Activated naive CD4-positive, alpha-beta T cell treated with anti-CD3 and anti-CD28 coated beads, Interleukin-2, amount 50 U/mL, for 16 hours (primary cell): ENCODE measurements at regions not wholly inside any gene's neighbourhood (a gene's known extent, or its start where the extent isn't known, plus 50 kb on each side); places are given as distances from the start of the nearest gene placed in this dataset.
"Not testable (repeated sequence)": the region's sequence is repeated elsewhere in the genome, so short reads cannot be mapped to it uniquely, and the experiment has no call there.

ENCODE experiments used
- DNase-seq: peaks from one replicate; pipeline ENCODE4 v3.0.0-alpha.2; 2020

- DNase-seq: no peak
Observed at GRCh38 chr10:129059977-129060376, 407.1 kb upstream of the MGMT start.

GRCh38 chr10:129063212-129063611 lies 403.8 kb upstream of the MGMT start:
- DNase-seq: no peak

DNA sequence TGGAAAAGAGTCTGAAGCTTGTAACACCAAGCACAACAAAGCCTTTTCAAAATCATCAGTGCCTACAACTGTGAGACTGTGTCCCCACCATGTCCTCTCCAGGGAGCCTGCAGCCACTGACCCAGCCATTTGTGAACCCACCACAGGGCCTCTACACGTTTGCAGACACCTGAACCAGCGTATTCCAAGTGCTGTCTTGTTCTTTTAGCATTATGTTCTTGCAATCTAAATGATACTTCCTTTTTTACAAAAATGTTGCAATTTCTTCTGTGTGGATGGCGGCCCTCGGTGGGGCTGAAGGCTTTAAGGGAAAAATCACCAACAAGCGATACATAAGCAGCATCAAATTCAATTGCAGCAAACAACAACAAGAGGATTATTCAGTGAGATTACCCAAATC lies 403.2 kb upstream of the MGMT start:
- no peak for DNase-seq

GRCh38 chr10:129066529-129066928 lies 400.5 kb upstream of the MGMT start:
- not testable (repeated sequence) for DNase-seq

DNA sequence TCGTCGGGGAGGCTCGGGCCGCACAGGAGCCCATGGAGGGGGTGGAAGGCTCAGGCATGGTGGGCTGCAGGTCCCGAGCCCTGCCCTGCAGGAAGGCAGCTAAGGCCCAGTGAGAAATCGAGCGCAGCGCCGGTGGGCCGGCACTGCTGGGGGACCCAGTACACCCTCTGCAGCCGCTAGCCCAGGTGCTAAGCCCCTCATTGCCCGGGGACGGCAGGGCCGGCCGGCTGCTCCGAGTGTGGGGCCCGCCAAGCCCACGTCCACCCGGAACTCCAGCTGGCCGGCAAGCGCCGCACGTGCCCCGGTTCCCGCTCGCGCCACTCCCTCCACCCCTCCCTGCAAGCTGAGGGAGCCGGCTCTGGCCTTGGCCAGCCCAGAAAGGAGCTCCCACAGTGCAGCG lies 395.6 kb upstream of the MGMT start:
- DNase-seq: not testable (repeated sequence)

GRCh38 chr10:129074939-129075338 lies 392.1 kb upstream of the MGMT start:
- DNase-seq: no peak

- no peak for DNase-seq
Observed at GRCh38 chr10:129075508-129075907, 391.5 kb upstream of the MGMT start.

GRCh38 chr10:129075927-129076326 lies 391.1 kb upstream of the MGMT start:
- no peak for DNase-seq

DNA sequence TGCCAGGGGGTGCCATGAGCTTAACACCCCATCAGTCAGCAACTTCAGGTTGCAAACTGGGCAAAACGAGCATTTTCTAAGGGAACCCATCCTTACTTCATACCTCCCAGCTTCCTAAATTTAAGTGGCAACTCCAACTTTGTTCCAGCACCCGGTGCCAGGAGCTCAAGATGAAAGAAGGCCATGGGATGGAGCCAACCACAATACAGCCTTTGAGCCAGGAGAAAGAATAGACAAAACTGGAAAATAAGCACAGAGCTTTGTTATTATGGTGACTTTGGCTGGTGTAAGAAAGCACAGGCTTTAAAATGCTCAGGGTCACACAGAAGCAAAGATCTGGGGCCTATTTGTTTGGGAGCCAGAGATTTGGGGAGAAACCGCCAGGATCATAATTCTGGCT lies 388.7 kb upstream of the MGMT start:
- no peak for DNase-seq

DNA sequence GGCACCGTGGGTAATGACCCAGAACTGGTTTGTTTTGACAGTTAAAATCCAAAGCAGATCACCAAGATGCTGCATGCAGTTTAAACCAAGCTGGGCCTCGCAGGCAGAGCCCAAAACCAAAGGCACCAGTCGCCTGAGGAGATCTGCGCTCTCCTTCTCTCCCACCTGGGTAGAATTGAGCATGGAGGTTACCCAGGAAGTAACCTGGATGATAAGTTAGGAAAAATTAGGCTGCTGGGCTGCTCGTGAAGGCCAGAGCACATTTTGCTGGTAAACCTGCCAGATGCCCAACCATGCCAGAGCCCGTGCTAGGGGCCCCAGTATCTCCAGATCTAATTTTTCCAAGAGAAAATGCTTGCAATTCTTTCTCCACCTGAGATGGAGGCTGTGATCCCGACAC lies 388.3 kb upstream of the MGMT start:
- DNase-seq: no peak

- DNase-seq: no peak
Observed at GRCh38 chr10:129079705-129080104, 387.3 kb upstream of the MGMT start.

DNA sequence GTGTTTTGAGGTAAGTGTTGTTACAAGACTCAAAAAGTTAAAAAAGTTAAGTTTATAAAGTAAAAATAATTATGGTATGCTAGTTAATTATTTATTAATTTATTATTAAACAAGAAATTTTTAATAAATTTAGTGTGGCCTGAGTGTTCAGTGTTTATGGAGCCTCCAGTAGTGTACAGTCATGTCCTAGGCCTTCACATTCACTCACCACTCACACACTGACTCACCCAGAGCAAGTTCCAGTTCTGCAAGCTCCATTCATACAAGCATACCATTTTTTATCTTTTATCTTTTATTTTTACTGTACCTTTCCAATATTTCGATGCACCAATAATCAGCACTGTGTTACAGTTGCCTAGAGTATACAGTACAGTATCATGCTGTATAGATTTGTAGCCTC lies 381.2 kb upstream of the MGMT start:
- DNase-seq: no peak

DNA sequence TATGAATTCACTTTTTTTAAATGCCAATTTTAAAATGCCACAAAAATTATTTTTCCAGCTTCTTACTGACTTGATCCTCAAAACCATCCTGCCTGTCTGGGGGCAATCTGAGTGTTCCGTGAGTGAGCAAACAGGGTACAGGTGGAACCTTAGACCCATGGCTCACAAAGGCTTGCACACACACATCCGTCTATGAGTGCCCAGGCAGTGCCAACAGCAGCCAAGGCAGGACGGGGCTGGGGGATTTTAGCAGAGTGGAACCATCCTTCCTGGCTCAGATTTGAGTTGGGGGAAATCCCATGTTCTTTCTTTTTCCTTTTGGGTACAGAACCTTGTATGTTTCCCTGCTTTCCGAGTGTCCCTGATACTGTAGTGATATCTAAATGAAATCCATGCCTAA lies 377.7 kb upstream of the MGMT start:
- no peak for DNase-seq

DNA sequence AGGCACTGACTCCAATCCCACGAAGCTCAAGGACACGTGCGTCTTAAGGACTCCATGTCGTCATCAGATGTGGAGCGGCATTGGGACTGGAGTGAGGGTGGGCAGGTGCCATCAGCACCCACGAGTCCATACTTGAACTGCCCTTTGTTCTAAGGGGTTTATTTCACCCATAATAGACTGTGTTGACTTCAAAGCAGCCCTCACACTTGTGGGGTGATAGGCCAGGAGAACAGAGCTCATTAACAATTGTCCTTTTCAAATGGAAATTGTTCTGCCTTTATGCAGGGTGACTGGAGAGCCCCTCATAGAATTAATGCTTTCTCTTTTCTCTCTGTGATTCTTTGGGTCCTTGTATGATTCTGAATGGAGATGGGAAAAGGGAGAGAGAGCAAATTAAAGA lies 376.9 kb upstream of the MGMT start:
- DNase-seq: no peak

DNA sequence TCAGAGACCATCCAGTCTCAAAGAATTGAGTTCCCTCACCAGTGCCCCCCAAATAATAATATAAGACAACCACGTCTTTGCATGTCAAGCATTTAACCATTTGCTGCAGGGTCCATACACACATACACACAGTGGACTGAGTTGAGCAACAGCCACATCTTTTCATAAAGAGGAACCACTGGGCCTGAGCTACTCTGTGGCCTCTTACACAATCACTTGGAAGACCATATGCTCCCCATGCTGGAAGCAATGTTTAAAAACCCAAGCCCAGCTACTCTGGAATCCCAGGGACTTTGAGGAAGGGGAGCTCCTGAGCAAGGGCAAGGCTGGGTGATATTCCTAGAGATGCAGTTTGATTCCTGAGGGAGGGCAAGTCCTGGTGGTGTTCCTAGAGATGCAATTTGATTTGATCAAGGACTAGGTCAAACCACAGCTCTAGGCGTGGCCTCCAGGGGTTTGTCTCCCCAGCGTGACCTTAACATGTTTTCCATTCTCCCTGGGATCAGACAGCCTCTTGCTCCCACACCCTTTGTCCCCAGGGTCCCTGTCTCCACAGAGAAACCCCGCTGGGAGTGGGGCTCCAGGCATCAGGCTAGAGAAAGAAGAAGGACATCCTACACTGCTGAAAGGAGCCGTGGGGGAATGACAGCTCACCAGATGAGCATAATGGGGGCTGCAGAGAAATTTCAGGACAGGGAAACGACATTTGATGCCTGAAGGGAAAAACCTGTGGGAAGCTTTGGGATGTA lies 376.2 kb upstream of the MGMT start:
- DNase-seq: no peak

- DNase-seq: no peak
Observed at GRCh38 chr10:129093641-129094040, 373.4 kb upstream of the MGMT start.

DNA sequence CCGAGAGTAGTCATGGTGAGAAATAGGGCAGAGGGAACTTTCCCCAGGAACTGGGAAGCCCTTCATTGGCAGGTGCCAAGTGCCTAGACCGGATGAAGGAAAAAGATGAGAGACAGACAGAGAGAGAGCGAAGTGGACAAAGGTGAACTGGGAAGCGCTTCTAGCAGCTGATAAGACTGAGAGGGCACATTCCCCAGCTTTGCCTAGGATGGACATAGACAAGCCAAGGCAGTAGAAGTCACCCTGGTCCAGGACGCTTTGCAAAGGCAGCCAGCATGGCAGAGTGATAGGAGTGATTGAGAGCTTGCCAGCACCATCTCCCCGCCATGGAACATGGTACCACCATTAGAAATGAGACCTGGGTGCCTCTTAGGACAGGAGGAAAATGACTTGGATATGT lies 372.8 kb upstream of the MGMT start:
- no peak for DNase-seq

DNA sequence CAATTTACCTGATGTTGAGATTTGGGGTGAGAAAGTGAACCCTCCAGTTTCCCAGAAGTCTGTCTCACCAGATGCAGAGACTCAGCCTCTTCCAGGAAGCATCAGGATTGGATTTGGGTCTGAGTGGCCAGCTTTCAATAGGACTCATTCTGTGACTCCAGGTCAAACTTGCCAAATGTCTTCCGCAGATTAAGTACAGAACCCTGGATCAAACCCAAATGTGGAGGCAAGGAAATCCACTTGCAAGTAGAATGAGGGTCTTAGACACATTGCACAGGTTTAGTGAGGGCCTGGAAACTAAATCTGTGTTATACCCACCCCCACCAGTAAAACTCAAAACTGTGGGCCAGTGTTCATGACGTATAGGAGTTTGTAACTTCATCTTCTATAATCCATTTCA lies 372.2 kb upstream of the MGMT start:
- DNase-seq: no peak

DNA sequence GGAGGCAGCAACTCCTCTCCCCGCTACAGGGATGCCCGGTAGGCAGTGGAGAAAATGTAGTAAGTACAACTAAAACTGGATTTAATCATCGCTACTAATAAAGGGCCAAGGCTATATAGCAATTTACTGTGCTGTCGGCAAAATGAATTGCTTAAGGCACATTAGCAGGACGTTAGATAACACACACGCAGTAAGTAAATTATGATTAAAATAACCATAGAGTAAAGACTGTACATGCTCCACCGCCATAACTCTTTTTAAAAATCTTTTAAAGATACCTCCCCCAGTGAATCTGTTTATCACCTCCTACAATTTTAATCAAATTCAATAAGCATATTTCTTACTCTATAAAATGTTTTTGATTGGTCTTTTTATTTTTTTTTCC lies 371.4 kb upstream of the MGMT start:
- DNase-seq: no peak

DNA sequence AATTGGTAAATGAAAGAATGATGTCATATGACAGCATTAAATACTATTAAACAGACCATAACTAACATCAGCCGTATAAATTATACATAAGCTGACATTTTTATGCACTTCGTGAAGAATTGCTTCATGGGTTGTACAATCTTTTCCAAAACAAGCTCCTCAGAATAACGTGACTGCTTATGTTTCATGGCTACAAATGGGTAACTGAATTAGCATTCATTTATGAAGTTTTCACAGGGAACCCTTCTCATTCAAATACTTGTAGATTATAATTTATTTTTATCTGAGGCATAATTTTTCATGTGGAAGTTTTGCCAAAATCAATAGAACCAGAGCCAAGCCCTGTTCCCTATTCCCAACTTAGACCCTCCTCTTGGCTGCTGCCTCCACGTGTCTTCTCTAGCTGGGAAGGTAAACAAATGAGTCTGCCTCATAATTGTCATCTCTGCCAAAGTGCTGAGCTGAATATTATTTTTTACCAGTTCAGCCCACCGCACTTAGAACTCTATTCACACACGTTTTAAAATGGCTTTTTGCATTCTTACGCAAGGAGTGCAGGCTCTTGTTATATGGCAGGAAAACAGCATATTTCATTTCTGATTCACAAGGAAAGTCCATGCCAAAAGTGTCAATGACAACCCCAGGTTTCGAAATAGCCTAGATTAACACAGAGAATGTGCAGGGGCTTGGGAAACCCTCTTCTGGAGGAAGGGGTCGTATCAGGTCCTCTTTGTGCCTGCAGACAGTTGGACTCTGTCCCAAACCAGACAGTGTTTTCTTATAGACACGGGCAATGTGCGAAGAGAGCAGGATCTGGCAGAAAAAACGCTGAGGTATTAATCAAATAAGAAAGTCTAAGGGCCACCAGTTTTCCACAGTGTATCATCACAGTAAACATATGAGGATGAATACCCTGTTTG lies 370.7 kb upstream of the MGMT start:
- no peak for DNase-seq

DNA sequence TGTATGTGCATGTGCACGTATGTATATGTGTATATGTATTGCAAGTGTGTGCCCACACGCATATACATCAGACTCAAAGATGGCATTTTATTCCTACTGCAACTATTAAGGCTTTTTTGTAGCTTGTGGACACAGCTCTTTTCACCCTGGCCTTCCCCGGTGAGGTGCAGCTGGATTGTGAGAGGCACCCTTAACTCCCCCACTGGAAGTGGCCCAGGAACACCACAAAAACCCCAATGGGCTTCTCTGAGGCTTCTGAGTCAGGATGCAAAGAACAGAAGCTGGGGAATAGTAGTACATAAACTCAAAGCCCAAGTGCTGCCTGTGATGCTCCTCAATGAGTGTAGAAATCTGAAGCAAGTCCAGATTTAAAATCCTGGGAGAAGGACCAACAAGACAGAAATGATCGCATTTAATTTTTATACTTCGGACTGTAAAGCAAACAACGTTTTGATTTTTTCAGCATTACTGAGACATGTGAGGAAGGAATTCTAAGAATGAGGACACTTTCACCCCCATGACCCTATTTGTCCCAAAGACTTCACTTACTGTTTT lies 369.2 kb upstream of the MGMT start:
- DNase-seq: no peak

- no peak for DNase-seq
Observed at GRCh38 chr10:129098517-129098916, 368.5 kb upstream of the MGMT start.

- no peak for DNase-seq
Observed at GRCh38 chr10:129099486-129099885, 367.6 kb upstream of the MGMT start.

DNA sequence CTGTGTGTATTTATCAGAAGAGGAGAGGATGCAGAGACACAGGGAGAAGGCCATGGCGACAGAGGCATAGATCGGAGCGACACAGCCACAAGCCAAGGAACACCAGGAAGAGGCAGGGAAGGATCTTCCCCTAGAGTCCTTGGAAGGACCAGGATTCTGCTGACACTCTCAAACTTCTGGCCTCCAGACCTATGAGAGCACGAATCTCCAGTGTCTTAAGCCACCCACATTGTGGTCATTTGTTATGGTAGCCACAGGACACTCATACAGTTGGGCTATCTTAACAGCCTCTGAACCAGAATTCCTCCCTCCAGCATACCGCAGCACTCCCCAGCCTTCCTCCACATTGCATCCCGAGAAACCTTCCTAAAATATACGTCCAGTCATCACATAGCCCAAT lies 367.0 kb upstream of the MGMT start:
- DNase-seq: no peak
